A673 (cell line): ENCODE measurements at regions not wholly inside any gene's neighbourhood (a gene's known extent, or its start where the extent isn't known, plus 50 kb on each side); places are given as distances from the start of the nearest gene placed in this dataset.

Experiments used
- BruUV-seq: library from RNA; stranded (reverse); fragments of 400-500 nt; replicated peaks from 2 replicates; lab custom pipeline; 2021; lab: Mats Ljungman, UMichigan
- CTCF ChIA-PET: fragments of 300-600 bp; sonication (Branson Sonifier 250); formaldehyde crosslinking; loops from one replicate; lab custom pipeline; 2022; ENCODE audit warnings: antibody characterized with exemption; lab: Charles Lee
- POLR2A ChIA-PET: fragments of 300-600 bp; sonication (Branson Sonifier 250); formaldehyde crosslinking; loops from one replicate; lab custom pipeline; 2022; ENCODE audit warnings: antibody characterized with exemption; ENCODE audit not compliant: low non-redundant PET; lab: Charles Lee
- DNase-seq: peaks from one replicate; pipeline ENCODE4 v3.0.0-alpha.2; 2015; ENCODE audit warnings: low spot score
- H3K27ac ChIP-seq: fragments of 200-600 bp; sonication (generic); 2 replicates; pipeline ENCODE4 v1.5.1; 2016; ENCODE audit warnings: mixed run types, low read depth, mild to moderate bottlenecking, mixed read lengths, antibody characterized with exemption, low read length; ENCODE audit not compliant: poor library complexity, severe bottlenecking
- H3K27me3 ChIP-seq: fragments of 200-600 bp; sonication (generic); replicated peaks from 2 replicates; pipeline ENCODE4 v1.6.1; 2017; ENCODE audit warnings: mixed run types, low read depth, mild to moderate bottlenecking, mixed read lengths, antibody characterized with exemption, low read length; ENCODE audit not compliant: insufficient read depth, poor library complexity
- H3K36me3 ChIP-seq: fragments of 200-600 bp; sonication (generic); 2 replicates; pipeline ENCODE4 v1.6.1; 2016; ENCODE audit warnings: mixed run types, mild to moderate bottlenecking, mixed read lengths, antibody characterized with exemption, low read length; ENCODE audit not compliant: insufficient read depth, poor library complexity, severe bottlenecking
- H3K4me1 ChIP-seq: fragments of 200-600 bp; sonication (generic); 2 replicates; pipeline ENCODE4 v1.6.1; 2017; ENCODE audit warnings: mixed run types, mild to moderate bottlenecking, mixed read lengths, antibody characterized with exemption, low read length; ENCODE audit not compliant: insufficient read depth, poor library complexity, severe bottlenecking
- H3K4me3 ChIP-seq: fragments of 200-600 bp; sonication (generic); 2 replicates; pipeline ENCODE4 v1.5.1; 2016; ENCODE audit warnings: low read depth, mixed run types, mild to moderate bottlenecking, mixed read lengths, low read length; ENCODE audit not compliant: poor library complexity, severe bottlenecking
- H3K9me3 ChIP-seq: fragments of 200-600 bp; sonication (generic); 2 replicates; pipeline ENCODE4 v1.6.1; 2016; ENCODE audit warnings: mixed run types, low read depth, mild to moderate bottlenecking, mixed read lengths, antibody characterized with exemption, low read length; ENCODE audit not compliant: poor library complexity, severe bottlenecking
- EZH2 ChIP-seq: fragments of 200-600 bp; sonication (generic); IDR thresholded peaks from 2 replicates; pipeline ENCODE4 v1.6.1; 2017; ENCODE audit warnings: borderline replicate concordance, low read depth, mild to moderate bottlenecking, mixed read lengths, antibody characterized with exemption, low read length; ENCODE audit not compliant: poor library complexity, severe bottlenecking
- intact Hi-C: fragments of 100-400 bp; cut with micrococcal nuclease; formaldehyde crosslinking; loops from one replicate; pipeline ENCODE4 v1.10.0; 2022; ENCODE audit not compliant: unreplicated experiment
- TF ChIP-seq, protein P1 (sequence below): fragments of 300-800, 200-600 bp; sonication (generic); conservative IDR thresholded peaks from 2 replicates; pipeline ENCODE4 v1.5.1; 2017; ENCODE audit warnings: low read depth, mild to moderate bottlenecking, antibody characterized with exemption, low read length, moderate library complexity, mixed read lengths

- ChIA-PET CTCF (no interaction called here), POLR2A (no interaction called here)
- Histone ChIP-seq H3K27ac (no peak overlapping the region), H3K27me3 (no peaks in the 10 kb centered on the region), H3K4me1 (no peaks in the 10 kb centered on the region), H3K36me3 (no peaks in the 10 kb centered on the region), H3K9me3 (no peaks in the 10 kb centered on the region), H3K4me3 (no peak overlapping the region)
- no peak for DNase-seq
- intact Hi-C loops: no loop called here
- BruUV-seq: no TSS peak
- no peak for TF ChIP-seq EZH2
- TF ChIP-seq, protein P1, sequence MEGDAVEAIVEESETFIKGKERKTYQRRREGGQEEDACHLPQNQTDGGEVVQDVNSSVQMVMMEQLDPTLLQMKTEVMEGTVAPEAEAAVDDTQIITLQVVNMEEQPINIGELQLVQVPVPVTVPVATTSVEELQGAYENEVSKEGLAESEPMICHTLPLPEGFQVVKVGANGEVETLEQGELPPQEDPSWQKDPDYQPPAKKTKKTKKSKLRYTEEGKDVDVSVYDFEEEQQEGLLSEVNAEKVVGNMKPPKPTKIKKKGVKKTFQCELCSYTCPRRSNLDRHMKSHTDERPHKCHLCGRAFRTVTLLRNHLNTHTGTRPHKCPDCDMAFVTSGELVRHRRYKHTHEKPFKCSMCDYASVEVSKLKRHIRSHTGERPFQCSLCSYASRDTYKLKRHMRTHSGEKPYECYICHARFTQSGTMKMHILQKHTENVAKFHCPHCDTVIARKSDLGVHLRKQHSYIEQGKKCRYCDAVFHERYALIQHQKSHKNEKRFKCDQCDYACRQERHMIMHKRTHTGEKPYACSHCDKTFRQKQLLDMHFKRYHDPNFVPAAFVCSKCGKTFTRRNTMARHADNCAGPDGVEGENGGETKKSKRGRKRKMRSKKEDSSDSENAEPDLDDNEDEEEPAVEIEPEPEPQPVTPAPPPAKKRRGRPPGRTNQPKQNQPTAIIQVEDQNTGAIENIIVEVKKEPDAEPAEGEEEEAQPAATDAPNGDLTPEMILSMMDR: no peak
Measured at GRCh38 chr9:28319981-28320380, 746.7 kb upstream of the C9orf72 start.

- no peak for DNase-seq
- ChIA-PET CTCF (no interaction called here), POLR2A (no interaction called here)
- no peak for TF ChIP-seq EZH2
- TF ChIP-seq, protein P1: no peak
- no peaks in the 10 kb centered on the region for H3K9me3 ChIP-seq
- H3K27ac ChIP-seq: no peak overlapping the region
- no peaks in the 10 kb centered on the region for H3K4me1 ChIP-seq
- H3K4me3 ChIP-seq: no peak overlapping the region
- H3K36me3 ChIP-seq: no peaks in the 10 kb centered on the region
- no peaks in the 10 kb centered on the region for H3K27me3 ChIP-seq
- intact Hi-C loops: no loop called here
- no TSS peak for BruUV-seq
Measured at GRCh38 chr9:28320616-28321015, 747.3 kb upstream of the C9orf72 start.

- DNase-seq: no peak
- no peak overlapping the region for H3K4me3 ChIP-seq
- H3K9me3 ChIP-seq: no peaks in the 10 kb centered on the region
- no peaks in the 10 kb centered on the region for H3K36me3 ChIP-seq
- CTCF ChIA-PET: no interaction called here
- TF ChIP-seq, protein P1: no peak
- no peak for TF ChIP-seq EZH2
- no TSS peak for BruUV-seq
- no peak overlapping the region for H3K27ac ChIP-seq
- intact Hi-C loops: no loop called here
- H3K27me3 ChIP-seq: no peaks in the 10 kb centered on the region
- POLR2A ChIA-PET: no interaction called here
- peaks cover 15% of the 10 kb centered on the region for H3K4me1 ChIP-seq
Measured at GRCh38 chr9:28329323-28329722, 756.0 kb upstream of the C9orf72 start.
